ENCODE measurements at regions not wholly inside any gene's neighbourhood (a gene's known extent, or its start where the extent isn't known, plus 50 kb on each side); places are given as distances from the start of the nearest gene placed in this dataset.

GRCh38 chr2:60621688-60622429 is 68.4 kb upstream of the BCL11A start:
- no peaks in the 10 kb centered on the region for H4K20me1 ChIP-seq (ENCODE audit: insufficient read depth, low read length)
- no peaks in the 10 kb centered on the region for H3K79me2 ChIP-seq (ENCODE audit: insufficient read depth, low read length)
- no peaks in the 10 kb centered on the region for H3K9me3 ChIP-seq (ENCODE audit: low read length)
- H3F3A ChIP-seq (ENCODE audit: insufficient read depth, low read length), result no peaks in the 10 kb centered on the region
- no peak overlapping the region for H2AFZ ChIP-seq (ENCODE audit: low read length)
- H3K9me2 ChIP-seq (ENCODE audit: low read depth, low read length), result no peaks in the 10 kb centered on the region
- H3K27me3 ChIP-seq (ENCODE audit: insufficient read depth, low read length), result peaks cover 9% of the 10 kb centered on the region; the same call in 1 of the 2 replicates
- H3K4me3 ChIP-seq (ENCODE audit: low read depth, low read length, poor library complexity, severe bottlenecking), result no peak overlapping the region
- no peak overlapping the region for H3K4me2 ChIP-seq (ENCODE audit: low read length)
- H3K9ac ChIP-seq (ENCODE audit: low read length), result no peak overlapping the region
- H3K27ac ChIP-seq (ENCODE audit: low read depth, low read length, poor library complexity, severe bottlenecking), result no peak overlapping the region
- no peak for TF ChIP-seq EZH2 (IDR thresholded peaks at IDR 0.05; ENCODE audit: borderline replicate concordance, low read length)
- TF ChIP-seq CTCF (IDR thresholded peaks at IDR 0.05; ENCODE audit: low read length), result no peak
- H3K4me1 ChIP-seq (ENCODE audit: insufficient read depth, low read length, severe bottlenecking), result no peaks in the 10 kb centered on the region
- H3K36me3 ChIP-seq (ENCODE audit: insufficient read depth, low read length), result no peaks in the 10 kb centered on the region

- Histone ChIP-seq H3K9me2 (ENCODE audit: low read depth, low read length) (no peaks in the 10 kb centered on the region), H3K27me3 (ENCODE audit: insufficient read depth, low read length) (peaks cover 9% of the 10 kb centered on the region; the same call in 1 of the 2 replicates), H3K9me3 (ENCODE audit: low read length) (no peaks in the 10 kb centered on the region), H3K79me2 (ENCODE audit: insufficient read depth, low read length) (no peaks in the 10 kb centered on the region), H3K4me2 (ENCODE audit: low read length) (no peak overlapping the region), H3K27ac (ENCODE audit: low read depth, low read length, poor library complexity, severe bottlenecking) (no peak overlapping the region), H3K4me3 (ENCODE audit: low read depth, low read length, poor library complexity, severe bottlenecking) (no peak overlapping the region), H4K20me1 (ENCODE audit: insufficient read depth, low read length) (no peaks in the 10 kb centered on the region), H3K36me3 (ENCODE audit: insufficient read depth, low read length) (no peaks in the 10 kb centered on the region), H2AFZ (ENCODE audit: low read length) (no peak overlapping the region), H3F3A (ENCODE audit: insufficient read depth, low read length) (no peaks in the 10 kb centered on the region), H3K9ac (ENCODE audit: low read length) (no peak overlapping the region), H3K4me1 (ENCODE audit: insufficient read depth, low read length, severe bottlenecking) (no peaks in the 10 kb centered on the region)
- TF ChIP-seq CTCF (IDR thresholded peaks at IDR 0.05; ENCODE audit: low read length) (no peak), EZH2 (IDR thresholded peaks at IDR 0.05; ENCODE audit: borderline replicate concordance, low read length) (no peak)
Measured at GRCh38 chr2:60623040-60623439, 69.6 kb upstream of the BCL11A start.

GRCh38 chr2:60627412-60627811 is 74.0 kb upstream of the BCL11A start:
- H3K79me2 ChIP-seq (ENCODE audit: insufficient read depth, low read length), result no peaks in the 10 kb centered on the region
- TF ChIP-seq CTCF (IDR thresholded peaks at IDR 0.05; ENCODE audit: low read length), result no peak
- no peak for TF ChIP-seq EZH2 (IDR thresholded peaks at IDR 0.05; ENCODE audit: borderline replicate concordance, low read length)
- no peaks in the 10 kb centered on the region for H3K9me2 ChIP-seq (ENCODE audit: low read depth, low read length)
- H3K9me3 ChIP-seq (ENCODE audit: low read length), result no peaks in the 10 kb centered on the region
- H3K36me3 ChIP-seq (ENCODE audit: insufficient read depth, low read length), result no peaks in the 10 kb centered on the region
- H3K4me2 ChIP-seq (ENCODE audit: low read length), result no peak overlapping the region
- peaks cover 3% of the 10 kb centered on the region; the same call in 1 of the 2 replicates for H3K27me3 ChIP-seq (ENCODE audit: insufficient read depth, low read length)
- H3K4me3 ChIP-seq (ENCODE audit: low read depth, low read length, poor library complexity, severe bottlenecking), result no peak overlapping the region
- H3K4me1 ChIP-seq (ENCODE audit: insufficient read depth, low read length, severe bottlenecking), result no peaks in the 10 kb centered on the region
- H2AFZ ChIP-seq (ENCODE audit: low read length), result no peak overlapping the region
- H3K27ac ChIP-seq (ENCODE audit: low read depth, low read length, poor library complexity, severe bottlenecking), result no peak overlapping the region
- no peaks in the 10 kb centered on the region for H4K20me1 ChIP-seq (ENCODE audit: insufficient read depth, low read length)
- no peak overlapping the region for H3K9ac ChIP-seq (ENCODE audit: low read length)
- no peaks in the 10 kb centered on the region for H3F3A ChIP-seq (ENCODE audit: insufficient read depth, low read length)
